GM18517 (cell line): ENCODE measurements at regions not wholly inside any gene's neighbourhood (a gene's known extent, or its start where the extent isn't known, plus 50 kb on each side); places are given as distances from the start of the nearest gene placed in this dataset.

Experiments used
- ATAC-seq: cut with Tn5 transposase; IDR thresholded peaks from one replicate; pipeline ENCODE4 v1.9.1; 2021; ENCODE audit warnings: mild to moderate bottlenecking, moderate library complexity; ENCODE audit not compliant: unreplicated experiment

DNA sequence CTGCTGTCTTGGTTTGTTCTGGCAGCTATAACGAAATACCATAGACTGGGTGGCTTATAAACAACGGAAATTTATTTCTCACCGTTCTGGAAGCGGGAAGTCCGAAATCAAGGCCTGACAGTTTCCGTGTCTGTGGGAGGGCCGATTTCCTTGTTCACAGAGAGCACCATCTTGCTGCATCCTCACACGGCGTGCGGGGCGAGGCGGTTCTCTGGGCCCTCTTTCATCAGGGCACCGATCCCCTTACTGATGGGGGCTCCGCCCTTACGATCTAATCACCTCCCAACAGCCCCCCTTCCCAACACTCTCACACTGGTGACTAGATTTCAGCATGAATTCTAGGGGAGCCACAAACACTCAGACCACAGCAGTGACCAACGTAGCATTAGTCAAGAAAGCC is 578.3 kb upstream of the FAT1 start:
- no peak for ATAC-seq

DNA sequence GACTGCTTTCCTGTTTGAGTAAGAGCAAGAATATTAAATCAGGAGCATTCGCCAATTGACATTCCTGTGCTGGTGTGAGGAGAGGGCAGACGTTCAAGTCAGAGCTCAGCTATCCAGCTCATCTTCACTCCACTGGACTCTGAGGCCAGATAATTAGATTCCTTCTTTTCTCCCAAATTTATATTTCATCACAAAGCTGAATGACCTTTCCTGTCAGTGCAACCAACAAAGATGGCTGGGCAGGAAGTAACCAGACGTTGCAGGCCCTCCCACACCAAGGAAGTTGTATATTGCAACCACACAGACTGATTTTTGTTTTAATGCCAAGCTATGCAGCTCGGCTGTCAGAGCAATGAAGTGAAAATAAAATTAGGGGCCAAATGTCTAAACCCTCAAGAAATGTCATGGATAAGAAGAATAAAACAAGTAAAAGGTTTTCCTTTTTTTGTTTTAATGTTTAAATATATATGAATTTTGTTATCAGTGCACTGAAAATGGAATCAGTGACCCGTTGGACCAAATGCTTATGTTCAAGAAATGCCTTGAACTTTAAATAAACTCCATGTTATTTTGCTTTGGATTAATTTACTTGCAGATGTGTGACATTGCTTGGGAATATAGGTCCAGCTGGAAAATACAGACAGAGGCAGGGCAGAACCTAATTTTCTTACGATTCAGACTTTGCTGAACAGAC is 578.9 kb upstream of the FAT1 start:
- no peak for ATAC-seq

DNA sequence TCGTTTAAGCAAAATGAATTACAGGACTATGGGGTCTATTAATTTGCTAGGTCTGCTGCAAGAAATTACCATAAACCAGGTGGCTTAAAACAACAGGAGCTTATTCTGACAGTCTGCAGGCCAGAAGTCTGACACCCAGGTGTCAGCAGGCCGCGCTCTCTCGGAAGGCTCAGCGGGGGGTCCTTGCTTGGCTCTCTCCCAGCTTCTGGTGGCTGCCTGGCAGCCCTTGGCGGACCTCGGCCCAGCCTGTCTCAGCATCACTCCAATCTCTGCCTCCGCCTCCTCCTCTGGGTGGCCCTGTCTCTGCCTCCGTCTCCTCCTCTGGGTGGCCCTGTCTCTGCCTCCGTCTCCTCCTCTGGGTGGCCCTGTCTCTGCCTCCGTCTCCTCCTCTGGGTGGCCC is 580.5 kb upstream of the FAT1 start:
- ATAC-seq = no peak

DNA sequence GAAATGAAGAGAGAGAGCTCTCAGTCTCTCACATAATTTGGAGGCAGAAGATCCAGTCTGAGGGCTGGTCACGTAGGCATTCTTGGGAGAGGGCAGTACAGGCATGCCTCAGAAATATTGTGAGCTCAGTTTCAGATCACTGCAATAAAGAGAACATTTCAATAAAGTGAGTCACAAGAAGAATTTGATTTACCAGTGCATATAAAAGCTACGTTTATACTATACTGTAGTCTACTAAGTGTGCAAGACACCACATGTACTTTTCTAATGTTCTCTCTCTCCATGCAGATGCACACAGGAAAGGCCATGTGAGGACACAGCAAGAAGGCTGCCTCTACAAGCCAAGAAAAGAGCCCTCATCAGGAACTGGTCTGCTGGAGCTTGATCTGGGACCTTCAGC is 583.5 kb upstream of the FAT1 start:
- no peak for ATAC-seq

DNA sequence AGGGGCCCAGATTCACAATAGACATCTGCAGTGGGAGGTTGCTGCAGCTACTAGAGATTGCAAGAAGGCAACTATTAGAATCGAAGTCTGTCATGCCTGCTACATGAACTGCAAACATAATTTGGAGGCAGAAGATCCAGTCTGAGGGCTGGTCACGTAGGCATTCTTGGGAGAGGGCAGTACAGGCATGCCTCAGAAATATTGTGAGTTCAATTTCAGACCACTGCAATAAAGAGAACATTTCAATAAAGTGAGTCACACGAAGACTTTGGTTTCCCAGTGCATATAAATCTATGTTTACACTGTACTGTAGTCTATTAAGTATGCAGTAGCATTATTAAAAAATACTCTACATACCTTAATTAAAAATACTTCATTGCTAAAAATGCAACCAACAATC is 585.8 kb upstream of the FAT1 start:
- ATAC-seq = no peak

DNA sequence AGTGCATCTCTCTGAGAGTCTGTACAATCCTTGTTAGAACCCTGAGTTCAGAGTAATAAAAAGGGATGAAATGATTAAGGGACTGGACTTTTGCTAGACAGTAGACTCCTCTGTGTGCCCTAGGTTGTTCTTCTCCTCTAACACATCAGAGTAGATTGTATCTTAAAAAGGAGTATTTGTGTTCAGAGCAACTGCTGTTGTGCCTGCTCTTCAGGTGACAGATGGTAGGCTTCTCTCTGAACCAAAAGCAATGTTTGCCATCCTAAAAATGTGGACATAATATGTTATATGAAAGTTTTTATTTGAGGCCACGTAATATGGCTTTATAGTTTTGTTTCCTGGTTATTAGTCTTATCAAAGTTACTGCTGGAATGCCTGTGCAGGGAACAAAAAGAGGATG is 588.6 kb upstream of the FAT1 start:
- no peak for ATAC-seq

DNA sequence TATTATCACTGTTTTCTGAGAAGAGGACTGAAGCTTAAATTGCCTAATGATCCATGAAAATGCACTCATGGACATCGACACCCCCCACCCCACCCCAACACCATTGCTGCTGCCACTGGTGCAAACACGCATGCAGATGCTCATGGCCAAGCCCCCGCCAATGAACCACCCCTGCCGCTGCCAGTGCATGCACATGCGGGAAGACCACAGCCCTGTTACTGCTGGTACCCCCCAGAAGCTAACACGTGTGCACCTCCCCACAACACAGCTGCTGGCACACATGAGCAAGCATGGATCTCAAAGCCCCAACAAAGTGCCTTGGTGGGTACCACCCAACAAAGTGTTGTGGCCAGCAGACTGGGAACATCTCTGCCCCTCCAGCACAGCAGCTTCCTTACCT is 594.1 kb upstream of the FAT1 start:
- ATAC-seq = no peak

DNA sequence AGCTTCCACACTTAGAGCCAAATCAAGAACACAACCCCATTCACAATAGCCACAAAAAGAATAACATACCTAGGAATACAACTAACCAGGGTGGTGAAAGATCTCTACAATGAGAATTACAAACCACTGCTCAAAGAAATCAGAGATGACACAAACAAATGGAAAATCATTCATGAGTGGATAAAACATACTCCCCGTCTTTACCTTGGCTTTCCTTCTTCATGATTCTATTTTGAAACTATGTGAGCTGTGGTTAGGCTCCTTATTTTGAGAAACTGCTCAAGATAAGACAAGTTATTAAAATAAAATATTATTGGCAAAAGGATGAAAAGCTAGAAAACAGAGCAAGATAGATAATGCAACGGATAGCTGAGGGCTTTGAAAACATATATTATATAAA is 598.1 kb upstream of the FAT1 start:
- no peak for ATAC-seq

DNA sequence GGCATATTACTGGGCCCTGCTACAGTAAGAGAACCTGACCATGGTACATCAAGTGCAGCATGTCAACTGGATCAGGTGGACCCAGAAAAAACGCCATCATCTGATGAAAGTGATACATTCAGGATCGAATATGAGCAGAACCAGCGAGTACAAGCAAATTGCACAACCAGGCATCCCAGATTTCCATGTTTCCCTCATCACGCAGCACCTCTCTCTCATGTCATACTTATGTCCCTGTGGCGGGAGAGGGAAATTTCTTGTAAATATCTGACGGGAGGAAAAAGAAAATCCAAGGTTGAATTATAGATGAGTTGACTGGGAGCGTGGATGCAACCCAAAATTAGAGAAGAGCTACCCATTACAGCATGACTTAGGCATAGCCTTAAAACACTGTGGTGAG is 608.5 kb upstream of the FAT1 start:
- no peak for ATAC-seq

DNA sequence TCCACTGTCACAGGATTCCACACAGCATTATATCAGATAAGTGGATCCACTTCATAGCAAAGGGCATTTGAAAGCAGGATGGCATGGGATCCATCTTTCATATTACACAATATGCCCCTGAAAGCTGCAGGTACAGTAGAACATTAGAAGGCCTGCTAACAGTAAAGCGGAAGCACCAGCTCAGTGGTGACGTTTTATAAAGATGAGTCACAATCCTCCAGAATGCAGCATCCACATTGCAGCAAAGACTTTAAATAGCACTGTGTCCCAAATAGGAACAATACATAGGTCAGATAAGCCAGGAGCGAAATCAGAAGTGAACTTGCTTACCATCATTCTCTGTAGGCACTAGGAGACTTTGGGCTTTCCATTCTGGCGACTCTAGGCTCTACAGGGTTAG is 609.5 kb upstream of the FAT1 start:
- no peak for ATAC-seq

DNA sequence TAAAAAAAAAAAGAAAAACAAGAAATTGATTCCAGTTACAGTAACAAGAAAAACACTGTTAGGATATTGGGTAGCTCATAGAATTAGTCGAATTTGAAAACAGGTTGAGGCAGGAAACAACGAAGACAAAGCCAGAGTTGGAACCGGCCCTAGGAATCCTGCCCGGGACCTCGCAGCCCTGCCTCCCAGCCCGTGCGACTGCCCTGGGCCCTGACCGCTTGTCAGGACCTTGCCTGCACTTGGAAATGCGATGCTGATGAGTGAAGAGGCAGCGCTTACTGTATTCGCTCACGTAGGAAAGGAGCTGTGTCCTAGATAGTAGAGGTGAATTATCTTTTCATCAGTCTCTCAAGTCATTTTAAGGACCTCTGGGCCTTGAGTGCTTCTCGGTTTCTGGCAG is 611.7 kb upstream of the FAT1 start:
- no peak for ATAC-seq

DNA sequence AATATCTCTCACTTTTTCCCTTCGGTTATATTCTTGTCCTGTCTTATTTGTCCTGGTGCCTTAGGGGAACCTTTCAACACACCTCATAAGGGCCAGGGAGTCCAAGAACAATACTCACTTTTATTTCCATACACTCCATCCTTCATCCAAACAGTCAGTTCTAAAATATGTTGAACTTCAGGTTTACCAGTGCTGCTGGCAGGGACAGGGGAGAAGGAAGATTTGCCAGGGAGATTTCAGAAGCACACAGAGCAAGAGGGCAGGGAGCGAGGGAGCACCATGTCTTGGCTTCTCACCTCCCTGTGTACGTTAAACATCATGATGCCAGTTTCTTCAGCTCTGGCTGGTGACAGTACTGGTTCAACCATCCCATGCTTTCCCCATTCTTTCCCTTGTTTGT is 631.1 kb upstream of the FAT1 start:
- no peak for ATAC-seq

DNA sequence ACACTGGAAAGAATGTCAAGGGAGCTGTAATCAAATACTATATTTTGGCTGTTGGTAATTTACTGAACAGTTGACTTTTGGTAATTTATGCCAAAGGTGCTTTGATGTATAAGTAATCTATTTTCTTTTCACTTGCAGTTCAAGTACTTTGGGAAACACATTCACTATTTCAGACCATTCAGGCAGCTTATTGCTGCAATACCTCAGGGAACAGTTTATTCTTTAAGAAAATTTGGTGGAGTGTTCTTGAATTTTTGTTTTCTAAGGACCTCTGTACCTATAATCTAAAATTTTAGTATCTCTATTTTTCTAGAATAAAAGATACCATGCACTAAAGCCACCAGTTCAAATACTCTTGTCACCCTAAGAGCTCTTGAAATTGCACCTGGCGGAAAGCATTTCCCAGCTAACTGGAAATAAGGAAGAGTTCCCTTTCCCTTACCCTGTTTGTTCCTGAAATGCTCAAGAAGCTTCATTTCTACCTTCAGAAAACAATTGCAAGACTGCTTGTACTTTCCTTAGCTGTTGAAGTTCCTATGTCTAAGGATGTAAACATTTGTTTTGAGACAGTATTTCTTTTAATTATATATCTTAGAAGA is 633.5 kb upstream of the FAT1 start:
- ATAC-seq = no peak

DNA sequence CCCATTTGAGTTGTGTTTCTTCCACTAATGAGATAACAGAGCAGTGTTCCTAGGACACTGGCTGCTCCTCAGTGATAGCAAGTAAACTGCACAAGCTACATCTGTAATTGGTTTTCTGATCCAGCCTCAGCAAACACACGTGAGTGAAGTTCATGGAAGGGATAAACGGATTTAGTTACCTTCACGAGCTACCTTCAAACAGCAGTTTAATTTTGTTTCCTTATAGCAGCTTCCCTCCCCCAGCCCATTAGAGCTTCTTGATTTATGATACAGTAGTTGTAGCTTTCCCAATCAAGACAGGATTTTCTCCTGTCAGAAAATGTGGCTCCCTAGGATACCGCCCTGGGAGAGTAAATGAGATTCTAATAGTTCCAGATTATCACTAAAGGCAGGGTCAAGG is 634.2 kb upstream of the FAT1 start:
- ATAC-seq = no peak

DNA sequence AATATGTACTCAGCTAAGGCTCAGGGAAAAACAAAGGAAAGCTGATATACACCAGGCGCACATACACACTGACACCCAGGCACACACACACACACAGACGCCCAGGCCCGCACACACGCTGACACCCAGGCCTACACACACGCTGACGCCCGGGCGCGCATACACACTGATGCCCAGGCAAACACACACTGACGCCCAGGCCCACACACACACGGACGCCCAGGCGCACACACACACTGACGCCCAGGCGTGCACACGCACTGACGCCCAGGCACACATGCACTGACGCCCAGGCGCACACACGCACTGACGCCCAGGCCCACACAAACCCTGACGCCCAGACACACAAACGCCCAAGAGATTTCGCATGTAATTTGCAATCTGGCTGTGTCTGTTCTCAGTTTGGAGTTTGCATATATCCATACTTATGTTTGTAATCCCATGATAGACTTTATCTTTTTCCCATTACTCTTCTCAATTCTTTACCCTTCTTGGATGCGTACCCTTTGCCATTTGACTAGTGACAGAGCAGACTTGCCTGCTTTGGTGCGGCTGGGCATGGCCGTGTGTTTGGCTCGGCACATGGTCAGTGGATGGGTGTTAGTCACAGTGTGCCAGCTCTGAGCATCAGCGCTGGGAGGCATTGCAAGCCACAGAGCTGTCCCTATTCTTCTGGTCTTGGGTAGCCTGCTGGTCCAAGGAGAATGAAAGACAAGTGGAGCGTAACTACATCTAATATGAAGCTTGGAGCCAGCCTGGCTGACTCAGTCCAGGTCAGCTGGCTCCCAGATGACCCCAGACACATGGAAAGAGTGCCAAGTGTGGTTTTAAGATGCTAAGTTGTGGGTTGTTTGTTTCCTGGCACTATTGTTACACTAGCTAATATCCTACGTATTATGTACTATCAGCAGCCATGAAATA is 632.4 kb upstream of the ZFP42 start:
- no peak for ATAC-seq

DNA sequence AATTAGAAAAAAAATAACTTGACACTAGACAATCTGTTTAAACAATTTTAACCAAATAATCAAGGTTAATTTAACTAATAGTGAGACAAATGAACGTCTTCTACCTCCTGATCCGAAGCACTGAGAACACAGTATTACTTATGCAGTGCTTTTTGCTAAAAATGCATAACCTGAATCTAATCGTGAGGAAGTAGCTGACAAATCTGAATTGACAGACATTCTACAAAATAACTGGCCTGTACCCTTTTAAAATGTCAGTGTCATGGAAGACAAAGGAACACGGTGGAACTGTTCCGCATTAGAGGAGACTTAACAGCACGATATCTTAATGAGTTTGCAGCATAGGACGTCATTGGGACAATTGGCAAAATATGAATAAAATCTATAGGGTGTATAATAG is 631.2 kb upstream of the ZFP42 start:
- ATAC-seq = no peak

DNA sequence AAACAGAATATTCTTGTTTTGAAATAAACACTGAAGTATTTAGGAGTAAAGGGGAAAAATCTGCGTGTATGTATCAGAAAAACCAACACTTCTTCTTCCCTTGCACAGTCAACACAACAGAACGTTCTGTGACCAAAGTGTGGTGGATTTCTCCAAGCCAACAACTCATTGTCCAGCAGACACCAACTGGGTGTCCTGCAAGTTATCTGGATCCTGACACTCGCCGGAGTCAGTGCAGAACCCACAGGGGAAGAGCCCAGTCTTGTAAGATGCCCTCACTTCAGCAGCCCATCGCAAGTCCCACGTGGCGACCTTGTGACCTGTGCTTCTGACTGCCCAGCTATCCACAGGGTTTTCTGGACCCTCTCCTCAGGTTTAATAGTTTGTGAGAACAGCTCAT is 630.7 kb upstream of the ZFP42 start:
- no peak for ATAC-seq

DNA sequence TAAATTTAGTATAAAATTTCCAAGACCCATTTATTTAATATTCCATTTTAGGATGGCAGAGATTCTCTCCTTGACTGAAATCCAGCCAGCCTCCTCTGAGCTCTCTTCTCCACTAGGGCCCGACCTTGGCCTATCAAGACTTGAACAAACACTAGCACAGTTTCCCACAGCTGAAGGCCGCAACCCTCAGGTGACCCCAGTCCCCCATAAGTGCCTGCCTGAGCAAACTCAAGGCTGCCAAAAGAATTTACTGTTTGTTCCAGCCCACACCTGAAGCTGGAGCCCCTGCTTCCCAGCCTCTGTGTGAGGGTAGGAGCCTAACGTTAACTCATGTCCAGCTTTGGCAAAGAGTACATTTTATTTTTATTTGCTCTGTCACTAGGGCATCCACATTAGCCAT is 629.0 kb upstream of the ZFP42 start:
- no peak for ATAC-seq

DNA sequence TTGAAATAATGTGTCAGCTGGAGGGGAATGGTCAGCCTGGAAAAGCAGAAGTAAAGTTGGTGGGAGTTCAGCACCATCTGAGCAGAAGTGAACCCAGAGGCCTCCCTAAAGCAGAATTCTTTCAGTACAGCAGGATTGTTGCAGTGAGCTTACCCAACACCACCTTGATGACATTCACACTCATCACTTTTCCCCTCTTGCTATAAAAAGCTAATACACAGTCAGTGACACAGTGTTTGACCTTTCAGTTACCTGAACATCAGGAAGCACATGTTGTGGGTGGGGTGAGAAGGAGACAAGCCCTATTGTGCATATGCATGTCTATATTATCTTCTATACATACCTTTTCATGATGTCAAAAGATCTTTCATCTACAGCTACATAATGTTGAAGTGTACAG is 624.7 kb upstream of the ZFP42 start:
- ATAC-seq = no peak

DNA sequence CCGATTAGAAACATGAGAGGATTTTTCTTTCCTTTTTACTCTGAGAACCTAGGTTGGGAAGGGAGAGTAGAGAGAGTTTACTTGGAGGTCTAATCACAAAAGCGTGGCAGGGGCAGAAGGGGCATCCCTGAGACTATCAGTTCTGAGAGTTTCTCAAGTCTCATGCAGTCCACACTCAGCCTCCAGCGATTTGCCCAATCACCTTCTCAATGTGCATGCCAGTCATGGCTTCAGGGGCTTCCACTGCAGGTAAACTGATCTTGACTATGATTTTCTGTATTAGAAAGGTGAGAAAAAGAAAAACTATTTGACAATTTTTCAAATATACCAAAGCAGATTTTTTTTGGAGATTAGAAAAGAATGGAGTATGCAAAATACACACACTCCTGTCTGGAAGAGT is 617.1 kb upstream of the ZFP42 start:
- ATAC-seq = no peak

DNA sequence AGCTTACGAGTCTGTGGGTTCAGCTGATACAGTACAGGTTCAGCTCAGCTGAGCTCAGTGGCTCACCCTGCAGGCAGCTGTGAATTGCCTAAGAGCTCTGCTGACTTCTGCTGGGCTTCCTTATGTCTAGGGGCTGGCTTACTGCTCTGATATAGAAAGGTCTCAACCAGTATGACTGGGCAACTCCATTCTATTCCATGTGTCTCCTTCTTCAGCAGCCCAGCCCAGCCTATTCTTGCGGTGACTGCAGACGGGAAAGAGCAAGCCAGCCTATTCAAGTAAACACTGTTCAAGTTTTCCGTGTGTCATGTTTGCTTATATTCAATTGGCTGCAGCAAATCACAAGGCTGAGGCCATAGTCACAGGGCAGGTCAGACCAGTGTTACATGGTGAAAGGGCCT is 615.4 kb upstream of the ZFP42 start:
- no peak for ATAC-seq

DNA sequence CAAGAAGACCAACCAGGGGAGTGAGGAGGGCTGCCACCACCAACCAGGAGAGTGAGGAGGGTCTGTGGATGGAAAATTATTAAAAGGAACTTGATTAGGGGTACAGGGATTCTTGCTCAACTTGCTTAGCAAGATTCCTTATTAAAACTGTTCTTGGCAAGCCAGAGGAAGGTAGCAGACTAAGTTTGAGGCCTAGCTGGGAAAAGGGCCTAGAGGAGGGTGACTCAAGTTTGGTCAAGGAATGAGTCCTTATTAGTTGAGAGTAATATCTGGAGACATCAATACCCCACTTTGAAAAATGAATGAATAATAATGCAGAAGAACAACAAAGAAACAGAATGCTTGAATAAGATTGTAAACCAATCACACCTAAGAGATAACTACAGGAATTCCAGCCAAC is 612.4 kb upstream of the ZFP42 start:
- ATAC-seq = no peak
